HAP-1 (cell line): ENCODE measurements at regions not wholly inside any gene's neighbourhood (a gene's known extent, or its start where the extent isn't known, plus 50 kb on each side); places are given as distances from the start of the nearest gene placed in this dataset.
"Not testable (repeated sequence)": the region's sequence is repeated elsewhere in the genome, so short reads cannot be mapped to it uniquely, and the experiment has no call there.

ENCODE experiments used
- DNase-seq, 2 experiments: peaks; one replicate each; pipeline ENCODE4 v3.0.0-alpha.2; 2016 to 2020; ENCODE audit warnings: low spot score in 2 of 2
- H3K27me3 ChIP-seq: fragments of 250-450 bp; sonication (Bioruptor Pico); 2 replicates; pipeline ENCODE4 v1.5.1; 2020; ENCODE audit warnings: low read depth, mild to moderate bottlenecking, moderate library complexity
- H3K36me3 ChIP-seq: fragments of 250-450 bp; sonication (Bioruptor Pico); replicated peaks from 2 replicates; pipeline ENCODE4 v1.5.1; 2020; ENCODE audit warnings: mild to moderate bottlenecking
- H3K4me1 ChIP-seq: fragments of 250-450 bp; sonication (Bioruptor Pico); 2 replicates; pipeline ENCODE4 v1.5.1; 2020; ENCODE audit warnings: mild to moderate bottlenecking
- H3K4me3 ChIP-seq: fragments of 250-450 bp; sonication (Bioruptor Pico); 2 replicates; pipeline ENCODE4 v1.5.1; 2020; ENCODE audit warnings: mild to moderate bottlenecking, moderate library complexity
- H3K9me3 ChIP-seq: fragments of 250-450 bp; sonication (Bioruptor Pico); 2 replicates; pipeline ENCODE4 v1.5.1; 2020; ENCODE audit warnings: mild to moderate bottlenecking, moderate library complexity
- in situ Hi-C: fragments of 300-500 bp; cut with MboI; formaldehyde crosslinking; loops from 3 replicates; pipeline ENCODE4 v1.14.3; 2020; ENCODE audit warnings: low sequenced_read_pairs, inconsistent platforms, mixed read lengths

DNA sequence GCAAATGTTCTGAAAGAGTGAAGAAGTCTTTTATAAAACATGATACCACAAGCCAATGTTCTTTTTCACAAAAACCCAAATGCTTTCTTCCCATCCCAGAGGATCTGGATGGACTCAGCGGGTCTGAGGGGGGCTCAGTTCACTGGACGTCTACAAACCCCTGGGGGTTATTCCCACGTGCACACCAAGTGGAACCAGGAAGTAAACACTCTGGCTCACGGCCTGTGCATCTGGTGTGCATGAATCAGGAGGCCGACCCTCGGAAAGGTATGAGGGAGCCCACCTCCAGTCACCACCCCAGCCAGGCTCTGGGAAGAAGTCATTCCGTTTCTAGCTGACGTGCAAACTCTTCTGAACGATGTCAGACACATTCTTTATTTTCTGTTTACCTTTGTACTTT lies 252.2 kb downstream of the DLL1 start:
- H3K36me3 ChIP-seq, result no peaks in the 10 kb centered on the region
- H3K27me3 ChIP-seq, result no peaks in the 10 kb centered on the region
- in situ Hi-C loops, result no loop called here
- peaks cover 2% of the 10 kb centered on the region; the same call in 1 of the 2 replicates for H3K9me3 ChIP-seq
- no peak overlapping the region for H3K4me3 ChIP-seq
- DNase-seq, result no peak
- H3K4me1 ChIP-seq, result no peaks in the 10 kb centered on the region

DNA sequence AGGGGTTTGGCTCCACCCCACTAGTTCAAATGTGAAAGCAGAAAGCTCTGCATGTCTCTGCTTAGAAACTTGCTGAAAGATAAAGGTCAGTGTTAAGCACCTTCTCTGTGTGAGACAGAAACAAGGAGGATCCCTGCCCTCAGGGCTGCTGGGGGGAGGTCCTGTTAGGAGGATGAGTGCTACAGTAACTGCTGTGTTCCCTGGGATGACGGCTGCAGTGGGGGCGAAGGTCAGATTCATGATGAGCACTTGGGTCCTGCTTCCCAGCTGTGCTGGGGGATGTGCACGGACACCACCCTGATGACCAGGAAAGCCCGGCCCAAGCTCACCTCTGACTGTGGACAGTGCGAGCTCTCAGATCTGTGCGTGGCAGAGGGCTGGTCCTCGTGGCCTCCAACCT lies 252.6 kb downstream of the DLL1 start:
- Histone ChIP-seq H3K27me3 (no peaks in the 10 kb centered on the region), H3K9me3 (peaks cover 2% of the 10 kb centered on the region; the same call in 1 of the 2 replicates), H3K4me3 (no peak overlapping the region), H3K36me3 (no peaks in the 10 kb centered on the region), H3K4me1 (no peaks in the 10 kb centered on the region)
- in situ Hi-C loops, result no loop called here
- no peak for DNase-seq

DNA sequence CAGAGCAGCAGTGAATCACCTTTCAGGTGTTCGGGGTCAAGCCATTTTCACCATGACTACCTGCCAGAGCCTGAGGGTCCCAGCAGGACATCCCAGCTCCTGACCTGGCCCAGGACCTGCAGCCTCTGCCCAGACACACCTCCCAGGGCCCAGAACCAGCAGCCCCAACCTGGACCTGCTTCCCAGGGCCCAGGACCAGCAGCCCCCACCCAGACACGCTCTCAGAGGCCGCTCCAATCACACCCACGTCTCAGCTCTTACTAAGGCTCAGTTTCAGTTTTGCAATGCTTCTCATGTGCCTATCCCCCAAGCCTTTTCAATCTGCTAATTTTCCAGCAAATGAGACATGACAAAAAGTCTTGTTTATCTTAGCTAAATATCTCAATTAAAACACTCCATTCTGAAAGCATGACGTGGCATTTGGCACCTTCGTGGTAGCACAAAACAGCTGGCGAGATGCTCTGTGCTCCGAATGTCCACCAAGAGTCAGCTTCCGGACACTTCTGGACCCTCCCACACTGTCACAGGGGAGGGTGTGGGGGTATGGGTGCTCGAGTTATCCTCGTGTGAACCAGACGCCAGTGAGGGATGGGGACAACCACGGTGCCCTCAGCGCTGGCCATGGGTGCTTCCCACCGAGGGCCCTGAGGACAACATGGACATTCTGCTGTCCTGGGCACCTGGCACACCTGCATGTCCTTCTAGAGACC lies 253.2 kb downstream of the DLL1 start:
- H3K4me1 ChIP-seq, result no peaks in the 10 kb centered on the region
- H3K36me3 ChIP-seq, result no peaks in the 10 kb centered on the region
- no peaks in the 10 kb centered on the region for H3K27me3 ChIP-seq
- no peak overlapping the region for H3K4me3 ChIP-seq
- H3K9me3 ChIP-seq, result peaks cover 2% of the 10 kb centered on the region; the same call in 1 of the 2 replicates
- DNase-seq, result no peak
- in situ Hi-C loops, result no loop called here

DNA sequence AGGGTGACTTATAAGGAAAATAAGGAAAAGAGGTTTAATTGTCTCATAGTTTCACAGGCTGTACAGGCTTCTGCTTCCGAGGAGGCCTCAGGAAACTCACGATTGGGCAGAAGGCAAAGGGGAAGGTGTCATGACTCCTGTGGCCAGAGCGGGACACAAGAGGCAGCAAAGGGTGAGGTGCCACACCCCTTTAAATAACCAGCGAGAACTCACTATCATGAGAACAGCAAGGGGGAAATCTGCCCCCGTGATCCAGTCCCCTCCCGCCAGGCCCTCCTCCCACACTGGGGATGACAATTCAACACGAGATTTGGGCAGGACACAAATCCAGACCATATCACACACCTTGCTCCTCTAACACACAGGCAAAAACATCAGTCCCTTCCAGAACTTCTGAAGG lies 254.0 kb downstream of the DLL1 start:
- no peak overlapping the region for H3K4me3 ChIP-seq
- peaks cover 2% of the 10 kb centered on the region; the same call in 1 of the 2 replicates for H3K9me3 ChIP-seq
- in situ Hi-C loops, result no loop called here
- no peaks in the 10 kb centered on the region for H3K36me3 ChIP-seq
- no peak for DNase-seq
- no peaks in the 10 kb centered on the region for H3K27me3 ChIP-seq
- no peaks in the 10 kb centered on the region for H3K4me1 ChIP-seq

DNA sequence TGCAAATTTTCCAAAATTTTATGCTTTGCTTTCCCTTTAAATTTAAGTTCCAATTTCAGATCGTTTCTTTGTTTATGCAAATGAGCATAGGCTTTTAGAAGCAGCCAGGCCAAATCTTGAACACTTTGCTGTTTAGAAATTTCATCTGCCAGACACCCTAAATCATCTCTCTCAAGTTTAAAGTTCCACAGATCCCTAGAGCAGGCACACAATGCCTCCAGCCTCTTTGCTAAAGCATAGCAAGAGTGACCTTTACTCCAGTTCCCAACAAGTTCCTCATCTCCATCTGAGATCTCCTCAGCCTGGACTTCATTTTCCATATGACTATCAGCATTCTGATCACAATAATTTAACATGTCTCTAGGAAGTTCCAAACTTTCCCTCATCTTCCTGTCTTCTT lies 254.5 kb downstream of the DLL1 start:
- H3K4me1 ChIP-seq, H3K36me3 ChIP-seq, in situ Hi-C loops, H3K9me3 ChIP-seq, DNase-seq, H3K4me3 ChIP-seq, H3K27me3 ChIP-seq: not testable (repeated sequence)

DNA sequence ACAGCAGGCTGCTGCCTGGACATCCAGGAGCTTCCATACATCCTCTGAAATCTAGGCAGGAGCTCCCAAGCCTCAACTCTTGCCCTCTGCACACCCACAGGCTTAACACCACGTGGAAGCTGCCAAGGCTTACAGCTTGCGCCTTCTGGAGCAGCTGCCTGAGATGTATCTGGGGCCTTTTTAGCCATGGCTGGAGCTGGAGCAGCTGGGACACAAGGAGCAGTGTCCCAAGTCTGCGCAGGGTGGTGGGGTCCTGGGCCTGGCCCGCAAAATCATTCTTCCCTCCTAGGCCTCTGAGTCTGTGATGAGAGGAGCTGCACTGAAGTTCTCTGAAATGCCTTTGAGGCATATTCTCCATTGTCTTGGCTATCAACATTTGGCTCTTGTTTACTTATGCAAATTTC lies 255.0 kb downstream of the DLL1 start:
- peaks cover 2% of the 10 kb centered on the region; the same call in 1 of the 2 replicates for H3K9me3 ChIP-seq
- no peak for DNase-seq
- H3K27me3 ChIP-seq, result no peaks in the 10 kb centered on the region
- H3K4me1 ChIP-seq, result no peaks in the 10 kb centered on the region
- in situ Hi-C loops, result no loop called here
- H3K4me3 ChIP-seq, result no peak overlapping the region
- H3K36me3 ChIP-seq, result no peaks in the 10 kb centered on the region

DNA sequence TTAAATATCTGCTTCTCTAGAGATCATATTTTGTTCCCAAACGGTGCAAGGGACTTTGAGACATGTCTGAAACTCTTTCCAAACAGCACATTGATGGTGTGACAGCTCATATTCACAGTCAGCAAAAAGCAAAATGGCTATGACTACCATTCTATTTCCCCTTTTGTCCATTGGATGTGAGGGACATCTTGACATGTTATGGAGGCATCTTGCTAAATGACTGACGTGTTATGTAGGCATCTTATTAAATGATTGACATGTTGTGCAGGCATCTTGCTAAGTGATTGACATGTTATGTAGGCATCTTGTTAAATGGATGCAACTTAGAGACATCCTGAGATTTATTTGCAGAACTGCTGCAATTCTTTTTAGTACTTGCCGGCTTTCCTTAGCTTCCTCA lies 255.8 kb downstream of the DLL1 start:
- no peak for DNase-seq
- Histone ChIP-seq H3K9me3 (peaks cover 2% of the 10 kb centered on the region; the same call in 1 of the 2 replicates), H3K36me3 (no peaks in the 10 kb centered on the region), H3K4me1 (no peaks in the 10 kb centered on the region), H3K4me3 (no peak overlapping the region), H3K27me3 (no peaks in the 10 kb centered on the region)
- in situ Hi-C loops, result no loop called here

DNA sequence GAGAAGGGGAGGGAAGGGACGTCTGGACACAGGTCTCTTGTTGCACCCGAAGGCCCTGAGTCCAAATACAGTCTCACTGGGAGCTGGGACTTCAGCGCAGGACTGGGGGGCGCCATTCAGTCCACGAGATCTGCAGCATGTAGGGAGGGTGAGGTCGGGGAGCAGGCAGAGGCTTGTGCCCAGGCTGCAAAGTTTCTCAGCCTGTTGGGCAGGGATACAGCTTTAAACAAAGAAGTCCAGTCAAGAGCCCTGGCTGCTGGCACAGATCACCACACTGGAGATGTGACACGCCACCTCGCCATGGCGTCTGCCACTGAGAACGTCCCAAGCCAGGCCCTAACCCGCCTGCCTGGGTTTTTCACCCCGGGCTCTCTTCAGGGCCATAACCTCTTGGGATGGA lies 256.6 kb downstream of the DLL1 start:
- in situ Hi-C loops, result no loop called here
- no peaks in the 10 kb centered on the region for H3K36me3 ChIP-seq

DNA sequence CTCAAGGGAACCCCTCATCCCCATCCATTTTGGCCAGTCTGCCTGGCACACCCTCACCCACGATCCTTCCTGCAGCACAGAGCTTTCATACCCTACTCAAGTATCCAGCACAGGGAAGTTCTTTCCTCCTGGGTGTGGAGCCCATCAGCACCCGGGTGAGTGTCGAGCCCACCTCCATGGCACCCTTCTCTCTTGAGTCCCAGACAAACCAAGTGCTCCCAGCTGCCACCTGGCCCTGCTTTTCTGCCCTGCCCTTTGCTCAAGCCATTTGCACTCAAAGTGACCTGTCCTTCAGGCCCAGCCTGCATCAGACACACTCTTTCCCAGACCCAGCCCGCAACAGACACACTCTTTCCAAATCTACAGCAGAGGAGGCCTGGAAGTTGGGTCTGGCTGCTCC lies 257.2 kb downstream of the DLL1 start:
- no peaks in the 10 kb centered on the region for H3K4me1 ChIP-seq
- no peak overlapping the region for H3K4me3 ChIP-seq
- H3K27me3 ChIP-seq, result no peaks in the 10 kb centered on the region
- in situ Hi-C loops, result no loop called here
- DNase-seq, result no peak
- no peaks in the 10 kb centered on the region for H3K36me3 ChIP-seq
- peaks cover 2% of the 10 kb centered on the region; the same call in 1 of the 2 replicates for H3K9me3 ChIP-seq

More for the DNA sequence above, 256.6 kb downstream of the DLL1 start:
- Histone ChIP-seq H3K4me1 (no peaks in the 10 kb centered on the region), H3K27me3 (no peaks in the 10 kb centered on the region), H3K9me3 (peaks cover 2% of the 10 kb centered on the region; the same call in 1 of the 2 replicates), H3K4me3 (no peak overlapping the region)
- no peak for DNase-seq

DNA sequence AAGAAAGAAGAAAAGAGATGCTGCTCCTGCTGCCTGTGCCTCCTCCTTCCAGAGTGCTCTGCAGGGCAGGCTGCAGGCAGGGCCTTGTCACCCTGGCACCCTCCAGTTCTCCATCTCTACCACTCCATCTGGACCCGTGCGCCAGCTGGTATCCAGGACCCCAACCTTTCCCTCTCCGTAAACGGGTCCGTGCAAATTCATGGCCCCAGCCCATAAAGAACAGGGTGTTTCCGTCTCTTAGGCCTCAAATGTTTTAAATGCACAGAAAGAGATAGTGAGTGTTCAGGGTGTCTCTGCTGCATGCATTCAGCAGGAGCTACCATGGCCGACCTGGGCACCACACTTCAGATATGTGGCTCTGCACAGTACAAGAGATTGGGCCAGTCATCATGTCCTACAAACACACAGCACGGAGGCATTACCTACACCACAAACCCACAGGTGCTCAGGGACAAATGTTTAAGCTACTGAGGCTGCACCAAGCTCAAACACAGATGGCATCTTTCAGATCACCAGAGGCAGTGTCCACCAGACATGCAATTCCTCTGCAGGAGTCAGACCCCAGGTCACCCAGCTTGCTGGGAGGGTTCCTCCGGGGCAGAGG lies 258.1 kb downstream of the DLL1 start:
- no peaks in the 10 kb centered on the region for H3K4me1 ChIP-seq
- in situ Hi-C loops, result no loop called here
- H3K4me3 ChIP-seq, result no peak overlapping the region
- H3K36me3 ChIP-seq, result no peaks in the 10 kb centered on the region
- no peak for DNase-seq
- H3K9me3 ChIP-seq, result peaks cover 2% of the 10 kb centered on the region; the same call in 1 of the 2 replicates
- H3K27me3 ChIP-seq, result no peaks in the 10 kb centered on the region

DNA sequence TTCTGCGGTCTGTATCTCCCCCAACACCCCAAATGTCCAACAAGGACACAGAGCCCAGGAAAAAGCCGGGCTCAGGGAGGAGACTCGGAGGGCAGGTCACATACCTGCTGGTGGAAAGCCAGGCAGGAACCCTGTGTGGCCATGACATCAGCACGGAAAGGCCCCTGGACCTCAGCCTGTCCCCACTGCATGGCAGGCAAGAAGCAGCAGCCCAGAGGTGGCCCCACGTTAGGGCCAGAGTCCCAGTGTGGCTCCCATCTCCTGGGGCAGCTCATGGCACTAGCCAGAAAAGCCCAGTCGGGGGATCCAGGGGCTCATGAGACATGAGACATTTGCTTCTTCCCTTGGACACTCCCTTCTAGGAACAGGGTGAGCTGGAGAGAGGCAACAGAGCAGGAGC lies 258.7 kb downstream of the DLL1 start:
- H3K9me3 ChIP-seq, result peaks cover 2% of the 10 kb centered on the region; the same call in 1 of the 2 replicates
- H3K4me3 ChIP-seq, result no peak overlapping the region
- in situ Hi-C loops, result no loop called here
- no peaks in the 10 kb centered on the region for H3K4me1 ChIP-seq
- DNase-seq, result no peak
- H3K27me3 ChIP-seq, result no peaks in the 10 kb centered on the region
- no peaks in the 10 kb centered on the region for H3K36me3 ChIP-seq

DNA sequence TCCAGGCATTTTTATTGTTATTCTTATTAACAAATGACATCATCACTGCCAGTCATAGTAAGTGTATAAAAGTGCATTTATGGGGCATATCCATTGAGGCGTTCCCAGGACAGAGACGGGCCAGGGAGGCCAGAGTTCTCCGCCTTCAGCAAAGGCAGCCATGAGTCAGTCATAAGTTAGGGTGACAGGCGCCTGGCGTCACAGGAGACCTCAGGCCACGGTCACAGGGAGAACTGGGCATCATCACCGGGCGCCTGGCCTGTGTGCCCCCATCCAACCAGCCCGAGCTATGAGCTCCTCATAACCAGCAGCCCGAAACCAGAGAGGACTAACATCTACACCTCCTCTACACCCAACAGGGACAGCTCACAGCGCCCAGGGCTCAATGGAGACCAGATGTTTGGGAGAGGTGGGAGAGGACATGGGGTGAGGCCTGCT lies 259.2 kb downstream of the DLL1 start:
- H3K36me3 ChIP-seq, result no peaks in the 10 kb centered on the region
- no peak overlapping the region for H3K4me3 ChIP-seq
- H3K9me3 ChIP-seq, result peaks cover 2% of the 10 kb centered on the region; the same call in 1 of the 2 replicates
- no peaks in the 10 kb centered on the region for H3K4me1 ChIP-seq
- in situ Hi-C loops, result no loop called here
- no peaks in the 10 kb centered on the region for H3K27me3 ChIP-seq
- DNase-seq, result no peak

DNA sequence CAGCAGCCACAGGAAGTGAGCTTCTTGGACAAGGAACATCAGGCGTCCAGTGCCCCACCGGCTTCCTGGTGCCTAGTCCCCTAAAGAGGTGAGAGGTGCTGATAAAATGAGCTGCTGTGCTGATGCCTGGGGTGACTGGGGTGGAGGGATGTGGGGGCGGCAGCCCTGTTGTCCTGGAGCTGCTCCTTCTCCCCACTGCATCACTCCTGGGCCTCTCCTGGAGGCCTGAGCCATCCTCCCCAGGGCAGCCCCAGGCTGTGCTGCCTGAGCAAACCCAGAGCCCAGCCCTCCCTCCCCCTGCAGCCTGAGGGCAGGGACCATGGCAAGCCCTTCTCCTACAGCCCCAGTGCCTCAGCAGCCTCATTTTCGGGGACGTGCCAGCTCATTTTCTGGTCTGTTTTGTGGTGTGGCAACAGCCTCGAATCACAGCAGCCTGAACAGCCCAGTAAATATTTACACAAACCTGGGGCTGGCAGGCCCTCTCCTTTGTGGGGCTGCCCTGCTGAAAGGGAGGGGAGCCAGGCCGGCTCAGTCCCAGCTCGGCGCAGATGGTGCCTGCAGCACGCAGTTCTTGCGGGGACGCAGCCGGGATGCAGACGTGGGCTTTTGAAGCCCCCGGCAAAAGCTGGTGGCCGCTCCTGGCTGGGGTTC lies 259.9 kb downstream of the DLL1 start:
- H3K9me3 ChIP-seq, result peaks cover 2% of the 10 kb centered on the region; the same call in 1 of the 2 replicates
- no peaks in the 10 kb centered on the region for H3K4me1 ChIP-seq
- in situ Hi-C loops, result no loop called here
- no peaks in the 10 kb centered on the region for H3K27me3 ChIP-seq
- H3K36me3 ChIP-seq, result no peaks in the 10 kb centered on the region
- H3K4me3 ChIP-seq, result no peak overlapping the region
- DNase-seq, result no peak

DNA sequence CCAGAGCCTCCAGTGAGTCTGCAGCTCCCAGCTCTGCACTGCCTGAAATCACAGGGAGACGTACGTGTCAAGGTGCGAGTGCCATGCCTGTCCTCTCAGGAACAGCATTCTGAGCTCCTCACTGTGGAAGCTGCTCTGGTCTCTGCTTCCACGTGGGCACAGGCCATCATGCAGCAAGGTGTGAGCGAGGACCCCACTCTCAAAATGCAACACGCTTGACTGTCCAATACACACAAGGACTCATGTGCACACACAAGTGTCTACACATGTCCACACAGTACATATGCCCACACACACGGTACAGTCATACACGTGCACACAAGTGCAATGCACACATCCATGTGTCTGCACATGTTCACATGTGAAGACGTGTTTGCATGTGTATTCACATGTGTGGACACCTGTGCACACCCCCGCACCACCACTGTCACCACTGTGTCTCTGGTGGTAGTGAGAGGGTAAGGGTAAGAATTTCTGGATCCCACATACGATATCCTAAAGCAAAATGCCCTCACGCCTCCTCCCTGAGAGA lies 260.5 kb downstream of the DLL1 start:
- DNase-seq, result no peak
- H3K36me3 ChIP-seq, result no peaks in the 10 kb centered on the region
- H3K9me3 ChIP-seq, result peaks cover 2% of the 10 kb centered on the region; the same call in 1 of the 2 replicates
- H3K4me3 ChIP-seq, result no peak overlapping the region
- H3K4me1 ChIP-seq, result no peaks in the 10 kb centered on the region
- in situ Hi-C loops, result no loop called here
- no peaks in the 10 kb centered on the region for H3K27me3 ChIP-seq
